ENCODE measurements at regions not wholly inside any gene's neighbourhood (a gene's known extent, or its start where the extent isn't known, plus 50 kb on each side); places are given as distances from the start of the nearest gene placed in this dataset.
A peak's percentile ranks its signal among the peaks of the same experiment; 100 is the strongest.

DNA sequence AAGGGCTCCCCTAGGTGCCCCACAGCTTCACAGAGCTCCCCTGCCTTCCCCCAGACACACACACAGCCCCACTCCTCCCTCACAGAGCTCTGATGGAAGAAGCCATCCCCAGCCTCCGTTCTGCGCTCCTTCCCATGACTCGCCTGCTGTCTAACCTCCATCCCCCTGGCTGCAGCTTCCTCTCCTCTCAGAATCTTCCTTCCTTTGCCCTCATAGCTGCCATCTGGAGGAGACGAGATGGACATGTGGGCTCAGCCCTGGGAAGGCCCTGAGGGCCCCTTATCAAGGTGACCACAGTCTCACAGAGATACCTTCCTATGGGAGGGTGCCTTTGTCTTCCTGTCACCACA is 94.3 kb downstream of the PCDH1 start:
- peak; percentile 44 for TF ChIP-seq CTCF (IDR thresholded peaks at IDR 0.05; ENCODE audit: poor library complexity, severe bottlenecking)
- TF ChIP-seq RAD21 (conservative IDR thresholded peaks at IDR 0.05) = no peak
- no peak for TF ChIP-seq EP300 (conservative IDR thresholded peaks at IDR 0.05; ENCODE audit: poor library complexity, severe bottlenecking)
- no peak for TF ChIP-seq EZH2 (IDR thresholded peaks at IDR 0.05; ENCODE audit: borderline replicate concordance, insufficient read depth, low read length, poor library complexity, severe bottlenecking)
- no peak for TF ChIP-seq POLR2AphosphoS5 (IDR thresholded peaks at IDR 0.05)

All from neural cell (in vitro differentiated cells).